H9 (cell line): ENCODE measurements at regions not wholly inside any gene's neighbourhood (a gene's known extent, or its start where the extent isn't known, plus 50 kb on each side); places are given as distances from the start of the nearest gene placed in this dataset.

ENCODE experiments used
- DNase-seq: peaks from one replicate; pipeline ENCODE4 v3.0.0-alpha.2; 2017
- H2AFZ ChIP-seq: one replicate; pipeline ENCODE4 v1.6.1; 2013; ENCODE audit warnings: mild to moderate bottlenecking, low read length, control low read depth, moderate library complexity
- H2AK5ac ChIP-seq: 2 replicates; pipeline ENCODE4 v1.6.1; 2013; ENCODE audit warnings: low read length, control low read depth, mixed read lengths; ENCODE audit not compliant: insufficient read length
- H2BK120ac ChIP-seq: one replicate; pipeline ENCODE4 v1.6.1; 2013; ENCODE audit warnings: low read depth, mild to moderate bottlenecking, low read length, control low read depth, inconsistent platforms; ENCODE audit not compliant: poor library complexity, severe bottlenecking
- H2BK12ac ChIP-seq: 2 replicates; pipeline ENCODE4 v1.6.1; 2013; ENCODE audit warnings: low read length, control low read depth, mixed read lengths, low read depth; ENCODE audit not compliant: insufficient read length
- H2BK15ac ChIP-seq: 2 replicates; pipeline ENCODE4 v1.6.1; 2013; ENCODE audit warnings: low read depth, low read length, control low read depth
- H2BK20ac ChIP-seq: one replicate; pipeline ENCODE4 v1.6.1; 2013; ENCODE audit warnings: low read depth, mild to moderate bottlenecking, low read length, control low read depth, inconsistent platforms; ENCODE audit not compliant: poor library complexity, severe bottlenecking
- H2BK5ac ChIP-seq: 2 replicates; pipeline ENCODE4 v1.6.1; 2013; ENCODE audit warnings: low read length, control low read depth, mixed read lengths; ENCODE audit not compliant: insufficient read length
- H3K14ac ChIP-seq: 2 replicates; pipeline ENCODE4 v1.6.1; 2013; ENCODE audit warnings: low read length, control low read depth; ENCODE audit not compliant: insufficient read depth
- H3K18ac ChIP-seq: 2 replicates; pipeline ENCODE4 v1.6.1; 2013; ENCODE audit warnings: low read depth, mild to moderate bottlenecking, mixed read lengths, low read length, control low read depth; ENCODE audit not compliant: insufficient read length
- H3K23ac ChIP-seq: 2 replicates; pipeline ENCODE4 v1.6.1; 2013; ENCODE audit warnings: low read length, control low read depth, mixed read lengths, low read depth; ENCODE audit not compliant: insufficient read length
- H3K23me2 ChIP-seq: 2 replicates; pipeline ENCODE4 v1.6.1; 2013; ENCODE audit warnings: low read depth, mild to moderate bottlenecking, mixed read lengths, low read length, control low read depth; ENCODE audit not compliant: insufficient read length, poor library complexity, severe bottlenecking
- H3K27ac ChIP-seq: 2 replicates; pipeline ENCODE4 v1.5.1; 2013; ENCODE audit warnings: low read length, control low read depth, mixed read lengths, low read depth; ENCODE audit not compliant: insufficient read length
- H3K27me3 ChIP-seq: 2 replicates; pipeline ENCODE4 v1.6.1; 2013; ENCODE audit warnings: low read length, control low read depth, inconsistent platforms; ENCODE audit not compliant: insufficient read depth
- H3K4ac ChIP-seq: 2 replicates; pipeline ENCODE4 v1.6.1; 2013; ENCODE audit warnings: low read depth, mild to moderate bottlenecking, control low read depth, inconsistent platforms, low read length, moderate library complexity
- H3K4me1 ChIP-seq: 2 replicates; pipeline ENCODE4 v1.6.1; 2013; ENCODE audit warnings: low read length, control low read depth, inconsistent platforms; ENCODE audit not compliant: insufficient read depth
- H3K4me2 ChIP-seq: 2 replicates; pipeline ENCODE4 v1.6.1; 2013; ENCODE audit warnings: low read length, control low read depth, mixed read lengths; ENCODE audit not compliant: insufficient read length, insufficient read depth
- H3K56ac ChIP-seq: 2 replicates; pipeline ENCODE4 v1.6.1; 2013; ENCODE audit warnings: low read depth, mild to moderate bottlenecking, mixed read lengths, low read length, control low read depth; ENCODE audit not compliant: insufficient read length
- H3K79me1 ChIP-seq: 2 replicates; pipeline ENCODE4 v1.6.1; 2013; ENCODE audit warnings: low read depth, mild to moderate bottlenecking, moderate library complexity, low read length, control low read depth, inconsistent platforms; ENCODE audit not compliant: insufficient read depth, poor library complexity, severe bottlenecking
- H3K79me2 ChIP-seq: 2 replicates; pipeline ENCODE4 v1.6.1; 2013; ENCODE audit warnings: low read length, control low read depth, inconsistent platforms; ENCODE audit not compliant: insufficient read depth
- H3K9ac ChIP-seq: 2 replicates; pipeline ENCODE4 v1.6.1; 2013; ENCODE audit warnings: low read length, control low read depth, mixed read lengths; ENCODE audit not compliant: insufficient read length; ENCODE audit errors: extremely low read depth
- H3K9me3 ChIP-seq: one replicate; pipeline ENCODE4 v1.6.1; 2013; ENCODE audit warnings: low read depth, low read length, inconsistent platforms; ENCODE audit not compliant: control insufficient read depth
- H3T11ph ChIP-seq: one replicate; pipeline ENCODE4 v1.6.1; 2013; ENCODE audit warnings: mild to moderate bottlenecking, low read length, control low read depth, inconsistent platforms
- H4K20me1 ChIP-seq: one replicate; pipeline ENCODE4 v1.6.1; 2013; ENCODE audit not compliant: control insufficient read depth, insufficient read length, insufficient read depth
- H4K5ac ChIP-seq: 2 replicates; pipeline ENCODE4 v1.6.1; 2013; ENCODE audit warnings: low read depth, mild to moderate bottlenecking, mixed read lengths, low read length, control low read depth; ENCODE audit not compliant: insufficient read length
- H4K8ac ChIP-seq: replicated peaks from 2 replicates; pipeline ENCODE4 v1.6.1; 2013; ENCODE audit warnings: low read length, control low read depth, mixed read lengths, low read depth; ENCODE audit not compliant: insufficient read length
- H4K91ac ChIP-seq: 2 replicates; pipeline ENCODE4 v1.6.1; 2013; ENCODE audit warnings: low read depth, mild to moderate bottlenecking, moderate library complexity, mixed read lengths, low read length, control low read depth; ENCODE audit not compliant: insufficient read length
- H3K27ac Mint-ChIP-seq, 3 experiments: 2 replicates in 2 of 3; 3 replicates in 1 of 3; pipeline ENCODE4 v1.8.0; 2020 to 2021; ENCODE audit warnings: mixed read lengths in 3 of 3, mild to moderate bottlenecking in 1 of 3, moderate library complexity in 1 of 3
- H3K27me3 Mint-ChIP-seq: 2 replicates; pipeline ENCODE4 v1.8.0; 2021; ENCODE audit warnings: low read depth, mild to moderate bottlenecking, moderate library complexity, mixed read lengths
- H3K36me3 Mint-ChIP-seq, 3 experiments: 2 replicates in 2 of 3; 3 replicates in 1 of 3; pipeline ENCODE4 v1.8.0; 2020 to 2021; ENCODE audit warnings: low read depth in 3 of 3, mixed read lengths in 3 of 3; ENCODE audit not compliant: insufficient read depth in 1 of 3
- H3K4me1 Mint-ChIP-seq, 2 experiments: 2 replicates each; pipeline ENCODE4 v1.8.0; 2020; ENCODE audit warnings: mixed read lengths in 2 of 2
- H3K4me3 Mint-ChIP-seq, 2 experiments: 2 replicates in 1 of 2; 3 replicates in 1 of 2; pipeline ENCODE4 v1.8.0; 2020 to 2021; ENCODE audit warnings: mild to moderate bottlenecking in 2 of 2, mixed read lengths in 2 of 2, moderate library complexity in 1 of 2
- H3K9me3 Mint-ChIP-seq, 2 experiments: 2 replicates in 1 of 2; 3 replicates in 1 of 2; pipeline ENCODE4 v1.8.0; 2020; ENCODE audit warnings: mild to moderate bottlenecking in 2 of 2, mixed read lengths in 2 of 2, moderate library complexity in 1 of 2
- WGBS: extraction: QIAGEN DNeasy Blood & Tissue Kit; methylation state at CpG from one replicate; pipeline ENCODE4 v1.1.7; 2013; ENCODE audit warnings: missing lambda C conversion rate, low lambda C conversion rate, mixed read lengths; ENCODE audit not compliant: insufficient read length; ENCODE audit errors: extremely low coverage; 5-methylcytosine and 5-hydroxymethylcytosine counted together
- TF ChIP-seq, protein P1 (sequence below): fragments of 200-600 bp; sonication (generic); conservative IDR thresholded peaks from 3 replicates; pipeline ENCODE4 v1.8.0; 2021; ENCODE audit warnings: antibody characterized with exemption, mild to moderate bottlenecking

DNA sequence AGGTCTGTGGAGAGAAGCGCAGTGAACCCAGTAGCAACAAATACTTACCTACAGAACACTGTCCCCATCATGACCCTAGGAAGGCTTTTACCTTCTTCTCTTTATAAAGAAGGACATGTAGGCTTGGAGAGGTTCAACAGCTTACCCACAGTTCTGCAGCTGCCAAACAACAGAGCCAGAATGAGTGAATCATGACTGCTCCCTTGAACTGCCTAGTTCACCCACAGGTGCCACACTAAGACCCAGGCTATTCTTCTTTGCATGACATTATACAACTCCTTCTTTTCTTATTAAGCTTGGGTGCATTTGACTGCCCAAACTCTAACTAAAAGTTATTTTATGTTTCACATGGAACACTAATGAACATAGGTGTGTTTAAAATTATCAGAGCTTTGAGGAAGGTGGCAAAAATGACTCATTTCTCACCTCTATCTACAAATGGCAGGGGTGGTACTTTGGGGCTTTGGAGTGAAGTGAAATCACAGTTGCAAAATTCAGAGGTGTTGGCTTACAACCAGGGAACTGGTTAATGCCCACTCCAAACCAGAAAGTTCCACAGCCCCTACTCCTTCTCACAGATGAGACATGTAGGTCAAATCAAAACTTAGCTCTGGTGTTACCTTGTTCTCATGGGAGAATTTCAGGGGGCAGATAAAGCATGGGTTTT, 201.6 kb downstream of the SEMA6A start:
- Histone ChIP-seq H3K9ac (no peak overlapping the region), H2AFZ (no peak overlapping the region), H2BK12ac (no peak overlapping the region), H2AK5ac (no peak overlapping the region), H3K23me2 (no peaks in the 10 kb centered on the region), H3K4me2 (no peak overlapping the region), H4K91ac (no peak overlapping the region), H3K79me1 (no peaks in the 10 kb centered on the region), H3K9me3 (no peaks in the 10 kb centered on the region), H3K18ac (no peak overlapping the region), H3K27ac (no peak overlapping the region), H2BK120ac (no peak overlapping the region), H4K20me1 (no peaks in the 10 kb centered on the region), H3K27me3 (no peaks in the 10 kb centered on the region), H2BK15ac (no peak overlapping the region), H3T11ph (no peak overlapping the region), H3K4ac (no peak overlapping the region), H4K5ac (no peak overlapping the region), H3K23ac (no peak overlapping the region), H3K14ac (no peak overlapping the region), H2BK20ac (no peak overlapping the region), H3K56ac (no peak overlapping the region), H3K4me1 (peaks cover 9% of the 10 kb centered on the region; the same call in 1 of the 2 replicates), H4K8ac (no peak overlapping the region), H3K79me2 (no peaks in the 10 kb centered on the region), H2BK5ac (no peak overlapping the region)
- Mint-ChIP-seq H3K4me3 (no peak overlapping the region), H3K9me3 (peaks cover 0 to 2% of the 10 kb centered on the region in 2 experiments; a peak in 1 of 5 replicates), H3K36me3 (no peaks in the 10 kb centered on the region; a peak in 1 of 7 replicates), H3K27me3 (no peaks in the 10 kb centered on the region; the same call in 1 of the 2 replicates), H3K4me1 (peaks cover 42 to 43% of the 10 kb centered on the region in 2 experiments), H3K27ac (no peak overlapping the region)
- TF ChIP-seq, protein P1, sequence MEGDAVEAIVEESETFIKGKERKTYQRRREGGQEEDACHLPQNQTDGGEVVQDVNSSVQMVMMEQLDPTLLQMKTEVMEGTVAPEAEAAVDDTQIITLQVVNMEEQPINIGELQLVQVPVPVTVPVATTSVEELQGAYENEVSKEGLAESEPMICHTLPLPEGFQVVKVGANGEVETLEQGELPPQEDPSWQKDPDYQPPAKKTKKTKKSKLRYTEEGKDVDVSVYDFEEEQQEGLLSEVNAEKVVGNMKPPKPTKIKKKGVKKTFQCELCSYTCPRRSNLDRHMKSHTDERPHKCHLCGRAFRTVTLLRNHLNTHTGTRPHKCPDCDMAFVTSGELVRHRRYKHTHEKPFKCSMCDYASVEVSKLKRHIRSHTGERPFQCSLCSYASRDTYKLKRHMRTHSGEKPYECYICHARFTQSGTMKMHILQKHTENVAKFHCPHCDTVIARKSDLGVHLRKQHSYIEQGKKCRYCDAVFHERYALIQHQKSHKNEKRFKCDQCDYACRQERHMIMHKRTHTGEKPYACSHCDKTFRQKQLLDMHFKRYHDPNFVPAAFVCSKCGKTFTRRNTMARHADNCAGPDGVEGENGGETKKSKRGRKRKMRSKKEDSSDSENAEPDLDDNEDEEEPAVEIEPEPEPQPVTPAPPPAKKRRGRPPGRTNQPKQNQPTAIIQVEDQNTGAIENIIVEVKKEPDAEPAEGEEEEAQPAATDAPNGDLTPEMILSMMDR, result no peak
- DNase-seq, result no peak
- no CpG with 5 or more reads among the region's 1 CpG for WGBS
